Head of caudate nucleus (tissue), 42 donors: ENCODE measurements at regions not wholly inside any gene's neighbourhood (a gene's known extent, or its start where the extent isn't known, plus 50 kb on each side); places are given as distances from the start of the nearest gene placed in this dataset.

Experiments used
- DNase-seq, 42 donors: peaks; one replicate each; pipeline versions ENCODE4 v3.0.0 to v3.0.0-alpha.2; 2020 to 2021; ENCODE audit warnings: mixed read lengths in 7 of 42
- intact Hi-C: fragments of 100-400 bp; cut with DNase I; formaldehyde crosslinking; loops from one replicate; pipeline ENCODE4 v1.15.0; 2022

GRCh38 chr20:50271612-50272011, 81.0 kb downstream of the CEBPB start:
- intact Hi-C loops: no loop called here
- no peak for DNase-seq

DNA sequence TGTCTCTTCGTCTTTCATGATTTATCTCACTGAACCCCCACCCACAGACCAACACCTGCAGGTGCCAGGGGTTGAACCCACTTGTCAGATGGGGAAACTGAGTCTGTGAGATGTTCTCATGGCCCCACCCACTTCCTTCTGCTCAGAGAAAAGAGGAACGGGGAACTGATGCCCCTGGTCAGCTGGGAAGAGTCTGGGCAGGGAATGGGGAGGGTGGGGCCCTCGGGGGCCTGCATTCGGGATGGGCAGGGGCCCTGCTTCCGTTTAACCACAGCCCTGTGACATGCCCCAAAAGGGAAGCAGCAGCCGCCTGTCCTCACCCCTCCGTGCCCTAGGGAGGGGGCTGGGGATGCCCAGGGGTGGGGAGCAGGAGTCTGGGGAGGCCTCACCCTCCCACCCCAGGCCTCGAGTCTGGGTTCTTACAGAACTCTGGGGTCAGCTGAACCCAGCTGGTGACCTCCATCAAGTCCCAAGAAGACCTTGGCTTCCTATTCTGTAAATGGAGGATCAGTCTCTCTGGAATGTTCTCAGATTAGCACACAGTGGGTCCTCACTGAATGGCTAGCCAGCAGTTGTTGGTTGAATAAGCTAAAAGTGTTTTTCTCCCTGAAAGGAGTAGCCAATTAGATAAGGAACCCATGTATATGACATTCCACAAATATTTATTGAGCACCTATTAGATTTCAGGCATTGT, 81.5 kb downstream of the CEBPB start:
- intact Hi-C loops: no loop called here
- DNase-seq: peak in 25 of 42 donors; percentile 10 to 68 (median 43)

DNA sequence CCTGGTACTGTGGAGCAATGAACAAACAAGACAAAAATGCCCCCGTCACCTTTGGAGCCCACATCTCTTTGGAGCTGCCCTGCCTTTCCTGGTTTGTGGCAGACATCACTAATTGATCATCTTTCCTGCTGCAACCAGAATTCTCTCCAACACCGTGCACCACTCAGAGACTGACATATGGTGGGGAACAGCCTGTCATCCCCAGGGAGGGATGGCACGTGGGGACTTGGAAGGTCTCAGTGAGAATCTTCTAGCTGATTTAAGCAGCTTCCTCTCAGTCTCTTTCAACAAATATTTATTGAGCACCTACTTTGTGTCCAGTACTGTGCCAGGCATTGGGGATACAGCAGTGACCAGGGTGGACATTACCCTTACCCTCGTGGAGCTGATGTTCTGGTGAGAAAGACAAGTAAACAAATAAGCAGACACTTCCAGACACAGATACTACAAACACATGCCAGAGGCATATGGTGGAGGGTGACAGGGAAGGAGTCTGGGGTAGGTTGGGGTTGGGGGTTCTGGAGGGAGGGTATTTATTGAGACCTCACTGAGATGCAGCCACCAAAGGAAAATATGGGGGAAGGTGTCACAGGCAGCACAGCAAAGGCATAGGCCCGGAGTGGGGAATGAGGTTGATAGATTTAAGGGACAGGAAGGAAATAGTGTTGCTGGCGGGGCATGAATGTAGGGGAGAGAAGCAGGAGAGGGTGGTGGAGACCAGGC, 82.3 kb downstream of the CEBPB start:
- DNase-seq: no peak
- intact Hi-C loops: no loop called here

GRCh38 chr20:50273601-50274491, 83.2 kb downstream of the CEBPB start:
- intact Hi-C loops: no loop called here
- DNase-seq: peak in 20 of 42 donors; percentile 24 to 80 (median 43)

DNA sequence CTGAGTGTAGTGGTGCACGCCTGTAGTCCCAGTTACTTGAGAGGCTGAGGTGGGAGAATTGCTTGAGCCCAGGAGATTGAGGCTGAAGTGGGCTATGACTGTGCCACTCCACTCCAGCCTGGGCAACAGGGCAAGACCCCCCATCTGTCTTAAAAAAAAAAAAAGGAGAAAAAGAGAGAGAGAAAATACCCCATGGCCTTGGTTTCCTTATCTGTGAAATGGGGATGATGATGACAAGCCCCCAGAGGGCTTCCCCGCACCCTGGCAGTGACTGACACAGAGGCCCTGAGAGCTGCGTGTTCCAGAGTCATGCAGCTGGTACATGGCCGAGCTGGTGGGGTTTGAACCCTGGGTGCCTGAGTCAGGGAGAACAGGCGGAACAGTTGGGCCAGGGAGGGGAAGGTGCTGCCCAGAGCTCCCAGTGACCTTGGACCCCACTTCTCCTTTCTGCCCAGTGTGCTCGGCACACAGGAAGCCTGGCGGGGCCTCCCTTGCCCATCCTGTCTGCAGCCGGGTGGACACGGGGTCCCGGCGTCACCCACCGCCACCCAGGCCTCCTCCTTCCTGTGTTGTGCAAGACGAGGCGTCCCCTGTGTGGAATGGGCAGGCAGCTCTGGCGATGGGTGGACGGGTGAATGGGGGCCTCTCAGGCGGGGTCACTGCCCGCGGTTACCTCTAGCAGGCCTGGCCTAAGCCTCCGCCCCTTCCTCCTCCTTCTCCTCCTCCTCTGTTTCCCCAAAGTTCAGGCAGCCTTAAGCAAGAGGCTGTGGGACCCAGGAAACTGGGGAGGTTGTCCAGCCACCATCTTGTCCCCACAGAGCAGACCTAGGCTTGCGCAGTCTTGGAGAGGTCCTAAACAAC, 84.2 kb downstream of the CEBPB start:
- DNase-seq: peak; percentile 26 to 89 (median 62)
- intact Hi-C loops: no loop called here

- intact Hi-C loops: no loop called here
- DNase-seq: peak in 3 of 42 donors; percentile 42 to 55 (median 50)
These were observed 85.8 kb downstream of the CEBPB start for GRCh38 chr20:50276119-50277063.

DNA sequence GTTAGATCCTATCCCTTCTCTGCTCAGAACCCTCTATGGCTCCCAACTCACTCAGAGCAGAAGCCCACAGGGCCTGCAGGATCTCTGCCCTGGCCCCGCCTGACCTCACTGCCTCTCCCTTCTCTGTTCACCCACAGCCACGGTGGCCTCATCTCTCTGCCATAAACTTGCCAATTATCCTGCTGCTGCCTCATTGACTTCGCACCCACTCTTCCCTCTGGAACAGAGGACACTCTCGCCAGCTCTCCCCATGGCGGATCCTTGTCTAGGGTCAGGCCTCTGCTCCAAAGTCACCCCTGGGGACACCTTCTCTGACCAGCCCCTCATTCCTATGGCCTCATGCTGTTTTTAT, 86.4 kb downstream of the CEBPB start:
- intact Hi-C loops: no loop called here

GRCh38 chr20:50277460-50278376, 87.1 kb downstream of the CEBPB start:
- intact Hi-C loops: no loop called here
- DNase-seq: no peak

More for the DNA sequence above, 86.4 kb downstream of the CEBPB start:
- no peak for DNase-seq

GRCh38 chr20:50278377-50278683, 87.7 kb downstream of the CEBPB start:
- intact Hi-C loops: no loop called here
- no peak for DNase-seq

DNA sequence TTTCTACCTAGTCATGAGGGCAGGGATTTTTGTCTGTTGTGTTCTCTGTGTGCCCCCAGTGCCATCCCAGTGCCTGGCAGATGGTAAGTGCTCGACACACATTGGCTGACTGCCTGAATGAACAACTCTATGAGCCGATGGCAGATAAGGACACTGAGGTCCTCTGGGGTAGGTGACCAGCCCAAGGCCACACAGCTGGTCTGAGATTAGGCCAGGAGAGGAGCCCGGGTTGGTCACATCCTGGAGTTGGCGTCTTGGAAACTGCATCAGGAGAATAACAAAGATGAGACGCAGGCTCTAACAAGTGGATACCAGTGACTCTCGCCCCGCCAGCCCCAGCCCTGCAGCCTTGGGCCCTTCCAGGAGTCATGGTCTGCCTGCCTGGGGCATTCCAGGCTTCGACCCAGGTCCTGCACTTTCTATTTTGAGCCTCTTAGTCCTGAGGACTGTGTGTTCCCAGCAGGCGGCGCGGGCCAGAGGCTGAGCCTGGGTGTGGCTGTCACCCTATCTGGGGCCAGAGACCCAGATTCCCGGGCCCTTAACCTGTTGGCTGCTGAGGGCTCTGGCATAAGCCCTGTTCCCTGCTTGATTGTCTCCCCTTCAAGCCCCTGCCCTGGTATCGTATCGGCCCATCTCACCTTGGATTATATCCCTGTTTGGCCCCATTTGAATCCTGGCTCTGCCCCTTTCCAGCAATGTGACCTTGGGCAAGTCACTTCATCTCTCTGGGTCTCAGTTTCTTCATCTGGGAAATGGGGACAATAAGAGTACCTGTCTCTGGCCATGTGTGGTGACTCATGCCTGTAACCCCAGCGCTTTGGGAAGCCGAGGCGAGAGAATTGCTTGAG, 88.3 kb downstream of the CEBPB start:
- DNase-seq: no peak
- intact Hi-C loops: no loop called here

GRCh38 chr20:50279988-50280850, 89.6 kb downstream of the CEBPB start:
- no peak for DNase-seq
- intact Hi-C loops: no loop called here

GRCh38 chr20:50280851-50281655, 90.4 kb downstream of the CEBPB start:
- no peak for DNase-seq
- intact Hi-C loops: no loop called here

DNA sequence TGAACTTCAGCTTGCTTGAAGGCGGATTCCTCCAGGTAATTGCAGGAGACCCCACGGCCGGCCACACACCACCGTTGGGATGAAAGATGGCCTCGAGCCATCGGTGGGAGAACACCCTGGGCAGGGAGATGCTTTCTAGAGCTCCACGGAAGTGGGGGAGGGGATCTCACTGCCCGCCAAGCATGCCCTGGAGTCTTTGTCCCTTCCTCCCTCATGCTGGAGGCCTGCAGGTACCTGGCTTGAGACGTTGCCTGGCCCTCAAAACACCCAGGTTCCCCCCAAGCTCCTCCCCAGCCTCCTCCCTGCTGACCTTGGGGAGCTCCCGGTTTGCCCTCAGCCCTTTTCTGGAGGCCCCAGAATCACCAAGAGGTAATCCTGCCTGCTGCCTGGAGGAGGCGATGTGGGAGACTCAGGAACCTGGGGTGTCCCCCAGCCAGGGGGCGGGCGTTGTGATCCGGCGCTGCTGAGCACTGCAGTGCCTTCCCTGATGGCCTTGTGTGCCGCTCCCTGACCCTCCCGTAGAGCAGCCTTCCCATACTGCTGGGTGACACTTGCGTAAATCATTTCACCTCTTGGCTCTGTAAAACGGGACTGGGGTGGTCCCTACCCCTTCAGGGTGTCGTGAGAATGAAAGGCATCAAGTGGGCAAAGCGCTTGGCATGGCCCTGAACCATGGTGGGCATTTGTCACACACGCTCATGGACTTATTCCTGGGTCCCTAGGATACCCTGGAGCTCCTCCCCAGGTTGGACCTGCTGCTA, 91.4 kb downstream of the CEBPB start:
- no peak for DNase-seq

More for the DNA sequence above, 91.4 kb downstream of the CEBPB start:
- intact Hi-C loops: no loop called here
